ENCODE measurements at regions not wholly inside any gene's neighbourhood (a gene's known extent, or its start where the extent isn't known, plus 50 kb on each side); places are given as distances from the start of the nearest gene placed in this dataset.

DNA sequence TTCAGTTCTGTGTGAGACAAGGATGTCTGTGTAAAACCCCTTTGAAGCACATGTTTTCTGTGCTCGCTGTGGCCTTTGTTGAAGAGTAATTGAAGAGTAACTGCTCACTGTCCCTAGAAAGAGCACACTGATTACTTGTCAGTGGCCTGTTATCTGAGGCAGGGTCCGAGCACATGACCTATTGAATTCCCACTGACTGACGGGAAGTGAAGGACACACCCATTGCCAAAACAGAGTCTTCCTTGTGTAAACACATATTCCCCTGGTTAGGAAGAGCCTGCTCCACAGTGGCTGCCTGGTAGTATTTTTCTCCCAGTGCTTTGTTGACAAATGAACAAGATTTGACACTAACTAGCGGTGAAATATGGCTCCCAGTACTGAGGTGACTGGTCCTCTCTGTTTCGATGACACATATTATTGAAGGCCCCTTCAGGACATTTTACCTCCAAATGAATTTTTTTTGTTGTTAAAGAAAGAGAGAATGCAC is 148.5 kb upstream of the GYPC start:
- TF ChIP-seq RAD21 (IDR thresholded peaks at IDR 0.05) (no peak), GABPA (IDR thresholded peaks at IDR 0.05 in 1 of 2, conservative IDR thresholded peaks at IDR 0.05 in 1 of 2) (no peak), HNF4A (conservative IDR thresholded peaks at IDR 0.05) (no peak), RXRA (IDR thresholded peaks at IDR 0.05) (no peak)
- Histone ChIP-seq H3K9me3 (ENCODE audit: control insufficient read depth in 4 of 4, low read length in 3 of 4) (no peaks in the 10 kb centered on the region), H3K36me3 (ENCODE audit: control insufficient read depth in 4 of 4, insufficient read depth in 3 of 4, low read depth in 1 of 4, low read length in 3 of 4) (no peaks in the 10 kb centered on the region), H3K4me3 (ENCODE audit: low read depth in 1 of 3, low read length in 3 of 3) (no peak overlapping the region), H3K4me1 (ENCODE audit: control insufficient read depth in 4 of 4, insufficient read depth in 4 of 4, low read length in 3 of 4) (peaks cover 0 to 5% (median 0%) of the 10 kb centered on the region in 4 donors), H3K9ac (ENCODE audit: low read depth in 1 of 2, low read length in 2 of 2) (no peak overlapping the region), H3K27me3 (ENCODE audit: control insufficient read depth in 4 of 4, insufficient read depth in 4 of 4, low read length in 3 of 4) (no peaks in the 10 kb centered on the region), H3K27ac (ENCODE audit: low read depth in 1 of 2, low read length in 2 of 2) (no peak overlapping the region)
- no peak for DNase-seq (ENCODE audit: low spot score)
- 35% methylated on average over 5 of the region's 5 CpGs for WGBS

DNA sequence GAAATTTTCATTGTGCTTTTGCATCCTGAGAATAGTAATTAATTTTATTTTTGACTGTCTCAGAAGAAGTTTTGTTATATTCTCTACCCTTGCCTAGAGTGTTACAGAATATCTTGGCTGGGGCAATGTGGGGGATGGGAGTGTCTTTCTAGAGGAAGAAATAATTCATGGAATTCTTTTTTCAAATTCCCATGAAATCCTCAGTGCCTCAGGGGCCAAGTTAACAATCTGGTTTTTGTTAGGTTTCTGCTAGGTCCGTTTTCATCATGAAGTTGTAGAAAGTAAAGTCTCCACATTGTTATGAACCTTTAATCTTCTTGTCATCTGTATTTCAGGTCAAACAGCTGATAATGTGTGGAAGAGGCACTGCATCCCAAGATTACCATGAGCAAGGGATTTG is 145.6 kb upstream of the GYPC start:
- 51% methylated on average over 1 of the region's 1 CpG for WGBS
- Histone ChIP-seq H3K4me3 (ENCODE audit: low read depth in 1 of 3, low read length in 3 of 3) (no peak overlapping the region), H3K36me3 (ENCODE audit: control insufficient read depth in 4 of 4, insufficient read depth in 3 of 4, low read depth in 1 of 4, low read length in 3 of 4) (no peaks in the 10 kb centered on the region), H3K4me1 (ENCODE audit: control insufficient read depth in 4 of 4, insufficient read depth in 4 of 4, low read length in 3 of 4) (peaks cover 0 to 5% (median 0%) of the 10 kb centered on the region in 4 donors), H3K9ac (ENCODE audit: low read depth in 1 of 2, low read length in 2 of 2) (no peak overlapping the region), H3K9me3 (ENCODE audit: control insufficient read depth in 4 of 4, low read length in 3 of 4) (no peaks in the 10 kb centered on the region), H3K27ac (ENCODE audit: low read depth in 1 of 2, low read length in 2 of 2) (no peak overlapping the region), H3K27me3 (ENCODE audit: control insufficient read depth in 4 of 4, insufficient read depth in 4 of 4, low read length in 3 of 4) (no peaks in the 10 kb centered on the region)
- TF ChIP-seq SP1 (IDR thresholded peaks at IDR 0.05) (no peak), HNF4A (conservative IDR thresholded peaks at IDR 0.05) (no peak), JUND (IDR thresholded peaks at IDR 0.05) (no peak), EGR1 (IDR thresholded peaks at IDR 0.05; ENCODE audit: low read depth in 2 of 2) (no peak), TAF1 (conservative IDR thresholded peaks at IDR 0.05) (no peak), RAD21 (IDR thresholded peaks at IDR 0.05) (no peak), NR2F2 (IDR thresholded peaks at IDR 0.05) (no peak), HNF4G (IDR thresholded peaks at IDR 0.05) (no peak), MAX (IDR thresholded peaks at IDR 0.05) (no peak), GABPA (IDR thresholded peaks at IDR 0.05 in 1 of 2, conservative IDR thresholded peaks at IDR 0.05 in 1 of 2) (no peak), FOXA2 (IDR thresholded peaks at IDR 0.05) (no peak), FOXA1 (IDR thresholded peaks at IDR 0.05) (no peak), RXRA (IDR thresholded peaks at IDR 0.05) (no peak), YY1 (IDR thresholded peaks at IDR 0.05) (no peak)
- TF ChIP-seq, protein P1, sequence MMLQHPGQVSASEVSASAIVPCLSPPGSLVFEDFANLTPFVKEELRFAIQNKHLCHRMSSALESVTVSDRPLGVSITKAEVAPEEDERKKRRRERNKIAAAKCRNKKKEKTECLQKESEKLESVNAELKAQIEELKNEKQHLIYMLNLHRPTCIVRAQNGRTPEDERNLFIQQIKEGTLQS (IDR thresholded peaks at IDR 0.05), result no peak
- TF ChIP-seq, protein P2, sequence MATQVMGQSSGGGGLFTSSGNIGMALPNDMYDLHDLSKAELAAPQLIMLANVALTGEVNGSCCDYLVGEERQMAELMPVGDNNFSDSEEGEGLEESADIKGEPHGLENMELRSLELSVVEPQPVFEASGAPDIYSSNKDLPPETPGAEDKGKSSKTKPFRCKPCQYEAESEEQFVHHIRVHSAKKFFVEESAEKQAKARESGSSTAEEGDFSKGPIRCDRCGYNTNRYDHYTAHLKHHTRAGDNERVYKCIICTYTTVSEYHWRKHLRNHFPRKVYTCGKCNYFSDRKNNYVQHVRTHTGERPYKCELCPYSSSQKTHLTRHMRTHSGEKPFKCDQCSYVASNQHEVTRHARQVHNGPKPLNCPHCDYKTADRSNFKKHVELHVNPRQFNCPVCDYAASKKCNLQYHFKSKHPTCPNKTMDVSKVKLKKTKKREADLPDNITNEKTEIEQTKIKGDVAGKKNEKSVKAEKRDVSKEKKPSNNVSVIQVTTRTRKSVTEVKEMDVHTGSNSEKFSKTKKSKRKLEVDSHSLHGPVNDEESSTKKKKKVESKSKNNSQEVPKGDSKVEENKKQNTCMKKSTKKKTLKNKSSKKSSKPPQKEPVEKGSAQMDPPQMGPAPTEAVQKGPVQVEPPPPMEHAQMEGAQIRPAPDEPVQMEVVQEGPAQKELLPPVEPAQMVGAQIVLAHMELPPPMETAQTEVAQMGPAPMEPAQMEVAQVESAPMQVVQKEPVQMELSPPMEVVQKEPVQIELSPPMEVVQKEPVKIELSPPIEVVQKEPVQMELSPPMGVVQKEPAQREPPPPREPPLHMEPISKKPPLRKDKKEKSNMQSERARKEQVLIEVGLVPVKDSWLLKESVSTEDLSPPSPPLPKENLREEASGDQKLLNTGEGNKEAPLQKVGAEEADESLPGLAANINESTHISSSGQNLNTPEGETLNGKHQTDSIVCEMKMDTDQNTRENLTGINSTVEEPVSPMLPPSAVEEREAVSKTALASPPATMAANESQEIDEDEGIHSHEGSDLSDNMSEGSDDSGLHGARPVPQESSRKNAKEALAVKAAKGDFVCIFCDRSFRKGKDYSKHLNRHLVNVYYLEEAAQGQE (IDR thresholded peaks at IDR 0.05), result no peak
- TF ChIP-seq, protein P3, sequence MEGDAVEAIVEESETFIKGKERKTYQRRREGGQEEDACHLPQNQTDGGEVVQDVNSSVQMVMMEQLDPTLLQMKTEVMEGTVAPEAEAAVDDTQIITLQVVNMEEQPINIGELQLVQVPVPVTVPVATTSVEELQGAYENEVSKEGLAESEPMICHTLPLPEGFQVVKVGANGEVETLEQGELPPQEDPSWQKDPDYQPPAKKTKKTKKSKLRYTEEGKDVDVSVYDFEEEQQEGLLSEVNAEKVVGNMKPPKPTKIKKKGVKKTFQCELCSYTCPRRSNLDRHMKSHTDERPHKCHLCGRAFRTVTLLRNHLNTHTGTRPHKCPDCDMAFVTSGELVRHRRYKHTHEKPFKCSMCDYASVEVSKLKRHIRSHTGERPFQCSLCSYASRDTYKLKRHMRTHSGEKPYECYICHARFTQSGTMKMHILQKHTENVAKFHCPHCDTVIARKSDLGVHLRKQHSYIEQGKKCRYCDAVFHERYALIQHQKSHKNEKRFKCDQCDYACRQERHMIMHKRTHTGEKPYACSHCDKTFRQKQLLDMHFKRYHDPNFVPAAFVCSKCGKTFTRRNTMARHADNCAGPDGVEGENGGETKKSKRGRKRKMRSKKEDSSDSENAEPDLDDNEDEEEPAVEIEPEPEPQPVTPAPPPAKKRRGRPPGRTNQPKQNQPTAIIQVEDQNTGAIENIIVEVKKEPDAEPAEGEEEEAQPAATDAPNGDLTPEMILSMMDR (IDR thresholded peaks at IDR 0.05; ENCODE audit: low read depth, low read length, missing input control), result no peak
- TF ChIP-seq, protein P4, sequence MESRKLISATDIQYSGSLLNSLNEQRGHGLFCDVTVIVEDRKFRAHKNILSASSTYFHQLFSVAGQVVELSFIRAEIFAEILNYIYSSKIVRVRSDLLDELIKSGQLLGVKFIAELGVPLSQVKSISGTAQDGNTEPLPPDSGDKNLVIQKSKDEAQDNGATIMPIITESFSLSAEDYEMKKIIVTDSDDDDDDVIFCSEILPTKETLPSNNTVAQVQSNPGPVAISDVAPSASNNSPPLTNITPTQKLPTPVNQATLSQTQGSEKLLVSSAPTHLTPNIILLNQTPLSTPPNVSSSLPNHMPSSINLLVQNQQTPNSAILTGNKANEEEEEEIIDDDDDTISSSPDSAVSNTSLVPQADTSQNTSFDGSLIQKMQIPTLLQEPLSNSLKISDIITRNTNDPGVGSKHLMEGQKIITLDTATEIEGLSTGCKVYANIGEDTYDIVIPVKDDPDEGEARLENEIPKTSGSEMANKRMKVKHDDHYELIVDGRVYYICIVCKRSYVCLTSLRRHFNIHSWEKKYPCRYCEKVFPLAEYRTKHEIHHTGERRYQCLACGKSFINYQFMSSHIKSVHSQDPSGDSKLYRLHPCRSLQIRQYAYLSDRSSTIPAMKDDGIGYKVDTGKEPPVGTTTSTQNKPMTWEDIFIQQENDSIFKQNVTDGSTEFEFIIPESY (IDR thresholded peaks at IDR 0.05), result no peak
- DNase-seq (ENCODE audit: low spot score), result no peak
